ENCODE measurements at regions not wholly inside any gene's neighbourhood (a gene's known extent, or its start where the extent isn't known, plus 50 kb on each side); places are given as distances from the start of the nearest gene placed in this dataset.

- TF ChIP-seq, protein P1, sequence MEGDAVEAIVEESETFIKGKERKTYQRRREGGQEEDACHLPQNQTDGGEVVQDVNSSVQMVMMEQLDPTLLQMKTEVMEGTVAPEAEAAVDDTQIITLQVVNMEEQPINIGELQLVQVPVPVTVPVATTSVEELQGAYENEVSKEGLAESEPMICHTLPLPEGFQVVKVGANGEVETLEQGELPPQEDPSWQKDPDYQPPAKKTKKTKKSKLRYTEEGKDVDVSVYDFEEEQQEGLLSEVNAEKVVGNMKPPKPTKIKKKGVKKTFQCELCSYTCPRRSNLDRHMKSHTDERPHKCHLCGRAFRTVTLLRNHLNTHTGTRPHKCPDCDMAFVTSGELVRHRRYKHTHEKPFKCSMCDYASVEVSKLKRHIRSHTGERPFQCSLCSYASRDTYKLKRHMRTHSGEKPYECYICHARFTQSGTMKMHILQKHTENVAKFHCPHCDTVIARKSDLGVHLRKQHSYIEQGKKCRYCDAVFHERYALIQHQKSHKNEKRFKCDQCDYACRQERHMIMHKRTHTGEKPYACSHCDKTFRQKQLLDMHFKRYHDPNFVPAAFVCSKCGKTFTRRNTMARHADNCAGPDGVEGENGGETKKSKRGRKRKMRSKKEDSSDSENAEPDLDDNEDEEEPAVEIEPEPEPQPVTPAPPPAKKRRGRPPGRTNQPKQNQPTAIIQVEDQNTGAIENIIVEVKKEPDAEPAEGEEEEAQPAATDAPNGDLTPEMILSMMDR (conservative IDR thresholded peaks at IDR 0.05) = no peak
- TF ChIP-seq ZFX (IDR thresholded peaks at IDR 0.05) = no peak
Observed at GRCh38 chr15:60275624-60276023, 122.2 kb downstream of the ANXA2 start.

Data from C4-2B (cell line).